GM12878 (cell line): ENCODE measurements at regions not wholly inside any gene's neighbourhood (a gene's known extent, or its start where the extent isn't known, plus 50 kb on each side); places are given as distances from the start of the nearest gene placed in this dataset.

Source experiments
- ATAC-seq: fragments of 200-7000 bp; cut with Tn5 transposase; 3 replicates; pipeline ENCODE4 v1.9.1; 2020; ENCODE audit warnings: mild to moderate bottlenecking, moderate library complexity
- BruUV-seq: library from RNA; stranded (reverse); fragments of 400-500 nt; replicated peaks from 2 replicates; lab custom pipeline; 2021; lab: Mats Ljungman, UMichigan
- CTCF ChIA-PET: fragments of 300-600 bp; sonication (Branson Sonifier 250); formaldehyde crosslinking; extraction: SDS; loops from one replicate; lab custom pipeline; 2021; ENCODE audit warnings: inconsistent platforms; lab: Yijun Ruan, JAX
- POLR2A ChIA-PET: fragments of 350-600 bp; formaldehyde crosslinking; extraction: SDS; loops from one replicate; lab custom pipeline; 2021; ENCODE audit warnings: inconsistent platforms; lab: Charles Lee
- RAD21 ChIA-PET: fragments of 300-600 bp; sonication (Branson Sonifier 250); formaldehyde crosslinking; loops from one replicate; lab custom pipeline; 2023; ENCODE audit warnings: antibody characterized with exemption; ENCODE audit not compliant: unreplicated experiment; lab: Charles Lee
- SMC1A ChIA-PET: fragments of 300-600 bp; sonication (Branson Sonifier 250); formaldehyde crosslinking; loops from one replicate; lab custom pipeline; 2023; ENCODE audit not compliant: unreplicated experiment, uncharacterized antibody; lab: Charles Lee
- DNase-seq: peaks from one replicate; pipeline ENCODE4 v3.0.0-alpha.2; 2011; ENCODE audit warnings: low read depth, low spot score
- FAIRE-seq: peaks from 3 replicates; lab custom pipeline; 2011; peaks lifted over from hg19 to GRCh38; lab: Jason Lieb, UNC
- H2AFZ ChIP-seq: 2 replicates; pipeline ENCODE4 v1.6.0; 2011; ENCODE audit warnings: low read depth, low read length, control low read depth; ENCODE audit not compliant: control insufficient read depth
- H3K27ac ChIP-seq: 2 replicates; pipeline ENCODE4 v1.5.1; 2011; ENCODE audit warnings: control low read depth; ENCODE audit not compliant: control insufficient read depth, insufficient read depth
- H3K27me3 ChIP-seq, 2 experiments: replicated peaks in 1 of 2; 2 replicates each; pipeline versions ENCODE4 v1.6.0 to v1.6.1; 2011; ENCODE audit warnings: low read length in 1 of 2; ENCODE audit not compliant: control insufficient read depth in 2 of 2, insufficient read depth in 2 of 2
- H3K36me3 ChIP-seq, 2 experiments: 2 replicates each; pipeline ENCODE4 v1.5.1; 2011; ENCODE audit warnings: low read length in 1 of 2; ENCODE audit not compliant: control insufficient read depth in 2 of 2, insufficient read depth in 2 of 2
- H3K4me1 ChIP-seq: 2 replicates; pipeline ENCODE4 v1.6.1; 2011; ENCODE audit warnings: mild to moderate bottlenecking, low read length, moderate library complexity, mixed read lengths; ENCODE audit not compliant: control insufficient read depth, insufficient read depth
- H3K4me2 ChIP-seq: 2 replicates; pipeline ENCODE4 v1.6.0; 2011; ENCODE audit warnings: control low read depth; ENCODE audit not compliant: control insufficient read depth, insufficient read depth
- H3K4me3 ChIP-seq: fragments of 200-600 bp; sonication (generic); 2 replicates; pipeline ENCODE4 v1.5.1; 2016
- H3K79me2 ChIP-seq: 2 replicates; pipeline ENCODE4 v1.6.0; 2011; ENCODE audit warnings: low read length; ENCODE audit not compliant: control insufficient read depth, insufficient read depth
- H3K9ac ChIP-seq: 2 replicates; pipeline ENCODE4 v1.8.0; 2011; ENCODE audit warnings: low read length, control low read depth, mixed read lengths; ENCODE audit not compliant: control insufficient read depth, insufficient read depth
- H3K9me3 ChIP-seq: replicated peaks from 3 replicates; pipeline ENCODE4 v1.5.1; 2011; ENCODE audit warnings: mild to moderate bottlenecking, low read length; ENCODE audit not compliant: control insufficient read depth, insufficient read depth
- H4K20me1 ChIP-seq: 2 replicates; pipeline ENCODE4 v1.6.0; 2011; ENCODE audit not compliant: control insufficient read depth, insufficient read depth
- BHLHE40 ChIP-seq, 2 experiments: fragments of 450-650 bp in 1 of 2; IDR thresholded peaks; 2 replicates each; pipeline ENCODE4 v1.6.1; 2011 to 2017; ENCODE audit warnings: low read depth in 2 of 2, borderline replicate concordance in 1 of 2, improper control_type of control experiment in 1 of 2, low read length in 1 of 2, mild to moderate bottlenecking in 1 of 2
- CHD4 ChIP-seq: fragments of 200-600 bp; sonication (generic); IDR thresholded peaks from 2 replicates; pipeline ENCODE4 v1.6.1; 2016; ENCODE audit warnings: mild to moderate bottlenecking
- DPF2 ChIP-seq: fragments of 450-650 bp; IDR thresholded peaks from 2 replicates; pipeline ENCODE4 v1.6.1; 2017; ENCODE audit warnings: mild to moderate bottlenecking
- JUNB ChIP-seq: IDR thresholded peaks from 2 replicates; pipeline ENCODE4 v1.6.1; 2016; ENCODE audit warnings: antibody characterized with exemption, mild to moderate bottlenecking
- NR2F1 ChIP-seq: fragments of 450-650 bp; conservative IDR thresholded peaks from 2 replicates; pipeline ENCODE4 v1.6.1; 2017; ENCODE audit warnings: mild to moderate bottlenecking
- PAX5 ChIP-seq: IDR thresholded peaks from 2 replicates; pipeline ENCODE4 v1.6.1; 2011; ENCODE audit warnings: low read depth, low read length, borderline replicate concordance
- RAD51 ChIP-seq: fragments of 450-650 bp; IDR thresholded peaks from 2 replicates; pipeline ENCODE4 v1.6.1; 2016; ENCODE audit warnings: moderate library complexity, mild to moderate bottlenecking, inconsistent platforms
- RUNX3 ChIP-seq: IDR thresholded peaks from 2 replicates; pipeline ENCODE4 v1.6.1; 2012; ENCODE audit warnings: low read length, inconsistent platforms
- WGBS: methylation state at CpG from one replicate; pipeline ENCODE4 v1.1.6; 2016; ENCODE audit warnings: low lambda C conversion rate; ENCODE audit not compliant: insufficient replicate concordance, insufficient coverage; ENCODE audit errors: missing lambda C conversion rate; 5-methylcytosine and 5-hydroxymethylcytosine counted together
- in situ Hi-C: fragments of 300-500 bp; cut with MboI; formaldehyde crosslinking; loops from 9 replicates; pipeline ENCODE4 v1.14.3; 2018; ENCODE audit warnings: mixed read lengths
- intact Hi-C: fragments of 100-400 bp; cut with micrococcal nuclease; formaldehyde crosslinking; loops from one replicate; pipeline ENCODE4 v1.14.2; 2022; ENCODE audit not compliant: unreplicated experiment
- TF ChIP-seq, protein P1 (sequence below): IDR thresholded peaks from 2 replicates; pipeline ENCODE4 v1.6.1; 2012; ENCODE audit warnings: low read length, inconsistent platforms

DNA sequence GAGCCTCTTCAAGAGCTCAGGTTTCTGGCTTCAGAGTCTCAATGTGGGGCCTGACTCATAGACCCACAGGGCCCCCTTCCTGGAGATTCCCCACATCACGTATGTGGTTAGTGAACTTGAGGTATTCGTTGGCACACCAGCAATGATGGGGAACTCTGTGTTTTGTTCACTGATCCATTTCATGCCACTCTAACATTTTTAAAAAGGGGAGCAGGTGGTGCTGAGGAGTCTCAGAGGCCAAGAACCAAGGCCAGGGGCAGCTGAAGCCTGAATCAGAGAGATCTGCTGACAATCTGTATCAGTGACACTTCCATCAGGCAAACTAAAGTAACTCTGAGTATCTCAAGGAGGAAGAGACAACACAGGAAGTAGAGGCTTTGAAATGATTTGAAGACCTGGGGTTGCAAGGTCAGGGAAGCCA, 323.4 kb downstream of the VRK1 start:
- DNase-seq (peak; percentile 13), ATAC-seq (peak; percentile 66), FAIRE-seq (no peak)
- H3K4me2 ChIP-seq: no peak overlapping the region
- SMC1A ChIA-PET: no interaction called here
- 4% methylated on average over 2 of the region's 2 CpGs for WGBS
- in situ Hi-C loops: no loop called here
- POLR2A ChIA-PET: no interaction called here
- no peaks in the 10 kb centered on the region for H3K79me2 ChIP-seq
- no peak overlapping the region; the same call in 1 of the 2 replicates for H2AFZ ChIP-seq
- H3K9ac ChIP-seq: no peak overlapping the region
- no peak overlapping the region for H3K4me3 ChIP-seq
- no peak overlapping the region for H3K27ac ChIP-seq
- H3K9me3 ChIP-seq: no peaks in the 10 kb centered on the region; the same call in 2 of the 3 replicates
- CTCF ChIA-PET: interaction anchor here (1.5 kb wide), 1 partner anchor 268 kb away, joined by 5 read pairs; no protein-coding TSS in a partner anchor
- H4K20me1 ChIP-seq: no peaks in the 10 kb centered on the region
- RAD21 ChIA-PET: interaction anchor here (1.0 kb wide), 1 partner anchor 11 kb away, joined by 4 read pairs; no protein-coding TSS in a partner anchor
- H3K4me1 ChIP-seq: no peaks in the 10 kb centered on the region
- BruUV-seq: no TSS peak
- TF ChIP-seq JUNB: 0 out of 2 replicates have a peak, but pooled peaks have one; percentile 14
- TF ChIP-seq, protein P1, sequence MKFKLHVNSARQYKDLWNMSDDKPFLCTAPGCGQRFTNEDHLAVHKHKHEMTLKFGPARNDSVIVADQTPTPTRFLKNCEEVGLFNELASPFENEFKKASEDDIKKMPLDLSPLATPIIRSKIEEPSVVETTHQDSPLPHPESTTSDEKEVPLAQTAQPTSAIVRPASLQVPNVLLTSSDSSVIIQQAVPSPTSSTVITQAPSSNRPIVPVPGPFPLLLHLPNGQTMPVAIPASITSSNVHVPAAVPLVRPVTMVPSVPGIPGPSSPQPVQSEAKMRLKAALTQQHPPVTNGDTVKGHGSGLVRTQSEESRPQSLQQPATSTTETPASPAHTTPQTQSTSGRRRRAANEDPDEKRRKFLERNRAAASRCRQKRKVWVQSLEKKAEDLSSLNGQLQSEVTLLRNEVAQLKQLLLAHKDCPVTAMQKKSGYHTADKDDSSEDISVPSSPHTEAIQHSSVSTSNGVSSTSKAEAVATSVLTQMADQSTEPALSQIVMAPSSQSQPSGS: 0 out of 2 replicates have a peak, but pooled peaks have one; percentile 30
- no peak for TF ChIP-seq CHD4
- no peak for TF ChIP-seq PAX5
- TF ChIP-seq DPF2: no peak
- TF ChIP-seq NR2F1: peak; percentile 25; the same call in 1 of the 2 replicates
- TF ChIP-seq BHLHE40 (IDR thresholded peaks at IDR 0.05; ENCODE audit: borderline replicate concordance in 1 of 2, low read depth in 2 of 2, low read length in 1 of 2): 0 out of 4 replicates have a peak, but pooled peaks of 1 of the 2 experiments have one; percentile 6
- TF ChIP-seq RAD51: no peak
- peak; percentile 77 for TF ChIP-seq RUNX3
- TF ChIP-seq, all 136 proteins: peak for 5
- intact Hi-C loops: no loop called here
- Histone ChIP-seq H3K27me3 (no peaks in the 10 kb centered on the region), H3K36me3 (no peaks in the 10 kb centered on the region)
